Glomerular endothelial cell (primary cell): ENCODE measurements at regions not wholly inside any gene's neighbourhood (a gene's known extent, or its start where the extent isn't known, plus 50 kb on each side); places are given as distances from the start of the nearest gene placed in this dataset.
"Not testable (repeated sequence)": the region's sequence is repeated elsewhere in the genome, so short reads cannot be mapped to it uniquely, and the experiment has no call there.

Experiments used
- DNase-seq: peaks from one replicate; pipeline ENCODE4 v3.0.0-alpha.2; 2011; ENCODE audit warnings: low read depth, low spot score; ENCODE audit errors: extremely low read depth

- DNase-seq, result no peak
Measured at GRCh38 chr3:80994767-80995166, 766.7 kb downstream of the GBE1 start.

- no peak for DNase-seq
Measured at GRCh38 chr3:80994085-80994665, 767.3 kb downstream of the GBE1 start.

GRCh38 chr3:80993241-80993945 lies 768.1 kb downstream of the GBE1 start:
- no peak for DNase-seq

- no peak for DNase-seq
Measured at GRCh38 chr3:80983753-80984152, 777.7 kb downstream of the GBE1 start.

- no peak for DNase-seq
Measured at GRCh38 chr3:80978216-80978969, 783.1 kb downstream of the GBE1 start.

GRCh38 chr3:80970292-80970691 lies 791.2 kb downstream of the GBE1 start:
- DNase-seq, result no peak

GRCh38 chr3:80929576-80929975 lies 831.9 kb downstream of the GBE1 start:
- no peak for DNase-seq

- no peak for DNase-seq
Measured at GRCh38 chr3:80914854-80915253, 846.6 kb downstream of the GBE1 start.

GRCh38 chr3:80898211-80898610 lies 863.2 kb downstream of the GBE1 start:
- no peak for DNase-seq

- DNase-seq, result not testable (repeated sequence)
Measured at GRCh38 chr3:80897005-80897404, 864.4 kb downstream of the GBE1 start.

GRCh38 chr3:80890571-80890970 lies 870.9 kb downstream of the GBE1 start:
- DNase-seq, result no peak

GRCh38 chr3:80889535-80889934 lies 871.9 kb downstream of the GBE1 start:
- DNase-seq, result peak; percentile 22

GRCh38 chr3:80870476-80871041 lies 890.9 kb downstream of the GBE1 start:
- DNase-seq, result no peak

- no peak for DNase-seq
Measured at GRCh38 chr3:80855482-80855881, 906.0 kb downstream of the GBE1 start.

- no peak for DNase-seq
Measured at GRCh38 chr3:80836395-80836794, 925.0 kb downstream of the GBE1 start.

GRCh38 chr3:80807577-80807976 lies 953.9 kb downstream of the GBE1 start:
- no peak for DNase-seq

GRCh38 chr3:80806673-80807072 lies 954.8 kb downstream of the GBE1 start:
- no peak for DNase-seq

- DNase-seq, result no peak
Measured at GRCh38 chr3:80788914-80789313, 972.5 kb downstream of the GBE1 start.

GRCh38 chr3:80785875-80786274 lies 975.6 kb downstream of the GBE1 start:
- DNase-seq, result no peak

- DNase-seq, result peak; percentile 16
Measured at GRCh38 chr3:80785475-80785874, 976.0 kb downstream of the GBE1 start.

- DNase-seq, result no peak
Measured at GRCh38 chr3:80771085-80771484, 990.4 kb downstream of the GBE1 start.
